NCI-H82 treated with DMSO at 0.1 percent for 48 hours (cell line): ENCODE measurements at regions not wholly inside any gene's neighbourhood (a gene's known extent, or its start where the extent isn't known, plus 50 kb on each side); places are given as distances from the start of the nearest gene placed in this dataset.

Experiments
- DNase-seq: peaks from one replicate; lab custom pipeline; 2025; ENCODE audit not compliant: unreplicated experiment; lab: John Stamatoyannopoulos, UW

DNA sequence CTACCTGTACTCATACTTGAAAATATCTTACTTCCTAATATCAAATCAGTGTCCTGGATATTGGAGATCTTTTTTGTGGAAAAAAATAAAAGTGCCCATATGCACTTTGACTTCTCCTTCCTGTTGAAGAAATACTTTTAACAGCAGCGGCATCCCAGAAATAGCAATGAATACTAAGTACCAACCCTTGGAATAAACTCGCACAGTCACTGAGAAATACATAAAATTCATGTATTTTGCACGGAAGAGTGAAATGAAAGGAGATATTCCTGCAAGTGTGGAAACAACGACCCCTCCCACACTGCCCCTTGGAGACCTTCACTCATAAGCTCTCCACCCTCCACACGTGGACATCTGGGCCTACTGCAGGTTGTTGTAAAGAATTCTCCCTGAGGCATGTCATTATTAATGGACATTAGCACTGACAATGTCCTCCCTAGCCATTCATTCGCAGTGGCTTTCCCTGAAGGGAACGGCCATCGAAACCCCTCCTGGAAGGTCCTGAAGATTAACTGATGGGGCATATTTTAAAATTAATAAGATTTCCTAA, 407.6 kb upstream of the PFKP start:
- no peak for DNase-seq

DNA sequence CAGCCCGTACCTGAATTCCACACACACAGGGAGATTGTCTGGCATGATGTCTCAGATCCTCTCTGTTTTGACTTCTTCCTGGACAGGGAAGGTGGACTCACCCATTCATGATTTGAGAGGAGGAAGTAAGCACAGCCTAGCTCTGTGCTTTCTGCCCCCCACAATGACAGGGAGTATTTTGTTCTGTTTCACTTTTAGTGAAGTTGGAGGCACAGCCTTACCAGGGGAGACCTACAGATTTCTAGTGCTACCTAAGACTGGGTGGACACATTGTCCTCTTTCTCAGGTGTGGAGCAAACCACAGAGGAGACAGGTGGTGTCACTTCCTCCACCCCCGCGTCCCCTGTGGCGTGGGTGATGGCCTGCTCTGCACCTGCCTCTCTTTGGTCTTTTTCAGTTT, 408.6 kb upstream of the PFKP start:
- DNase-seq, result no peak

DNA sequence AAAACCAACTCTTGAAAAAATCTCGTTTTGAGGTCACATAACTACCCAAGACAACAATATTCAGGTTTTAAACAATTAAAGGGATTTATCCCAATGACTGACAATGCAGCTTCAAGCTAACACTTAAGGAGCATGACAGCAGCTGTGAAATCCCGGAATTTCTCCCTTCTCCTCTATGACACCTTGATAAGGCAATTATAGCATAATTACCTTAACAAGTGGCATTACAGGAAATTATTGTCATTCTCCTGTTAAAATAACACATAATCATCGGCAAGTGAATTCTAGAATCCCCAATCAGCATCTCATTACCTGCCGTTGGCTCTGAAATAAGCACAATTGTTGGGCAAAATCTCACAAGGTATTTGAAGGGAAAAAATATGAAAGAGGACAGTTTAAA, 417.0 kb upstream of the PFKP start:
- no peak for DNase-seq

DNA sequence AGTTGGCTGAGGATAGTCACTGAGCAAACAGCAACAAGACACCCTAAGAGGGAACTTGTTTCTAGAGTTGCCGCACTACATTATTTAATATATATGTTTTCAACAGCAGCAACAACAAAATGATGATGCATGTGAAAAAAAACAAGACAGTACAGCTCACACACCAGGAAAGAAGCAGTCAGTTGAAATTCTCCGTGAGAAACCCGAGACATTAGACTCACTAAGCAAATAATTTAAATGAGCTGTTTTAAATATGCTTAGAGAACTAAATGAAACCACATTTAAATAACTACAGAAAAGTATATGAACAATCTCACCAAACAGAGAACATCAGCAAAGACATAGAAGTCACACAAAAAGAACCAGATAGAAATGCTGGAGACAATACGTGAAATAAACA, 426.3 kb upstream of the PFKP start:
- DNase-seq, result no peak

DNA sequence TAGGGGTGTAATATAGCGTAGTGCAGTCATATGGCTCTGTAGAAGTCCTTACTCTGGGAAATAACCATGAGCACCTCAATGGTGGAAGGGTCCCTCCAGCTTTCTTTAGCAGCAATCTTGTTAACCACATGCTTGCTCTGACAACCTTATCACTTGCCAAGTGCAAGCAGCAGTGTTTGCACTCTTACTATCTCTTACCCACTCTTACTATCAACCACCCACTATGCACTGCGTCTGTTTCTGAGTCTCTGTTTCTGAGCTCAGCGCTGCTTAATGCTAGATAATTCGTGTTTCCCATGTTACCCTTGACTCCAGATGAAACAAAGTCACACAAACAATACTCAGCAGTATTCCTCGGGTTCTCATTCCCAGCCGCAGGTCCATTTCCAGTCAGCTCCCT, 433.7 kb upstream of the PFKP start:
- DNase-seq, result no peak

DNA sequence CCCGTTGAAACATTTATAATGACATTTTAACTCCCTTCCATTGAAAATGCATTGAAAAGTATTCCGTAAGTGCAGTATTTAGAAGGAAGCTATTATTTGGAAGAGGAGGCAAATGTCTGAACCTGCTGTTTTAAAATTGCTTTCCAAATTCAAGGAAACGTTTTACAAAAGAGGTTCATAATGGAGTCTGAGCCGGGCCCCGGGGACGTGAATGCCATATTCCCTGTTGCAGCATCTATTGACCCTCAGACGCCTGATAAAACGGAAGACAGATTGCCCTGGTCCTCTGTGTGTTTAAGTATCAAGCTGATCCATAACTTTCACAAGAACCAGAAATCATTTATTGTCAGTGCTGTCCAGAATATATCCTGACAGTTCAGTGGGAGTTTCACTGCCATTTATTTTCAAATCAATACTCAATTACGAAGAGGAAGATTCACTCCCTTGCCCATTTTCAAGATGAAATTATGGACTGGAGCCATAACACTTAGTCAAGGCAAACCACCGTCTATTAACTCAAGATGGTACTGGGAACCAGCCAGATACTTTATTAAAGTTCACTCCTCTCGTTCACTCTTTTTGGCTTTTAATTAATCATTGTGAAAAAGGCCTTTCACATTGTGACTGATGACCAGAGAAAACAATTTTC, 435.7 kb upstream of the PFKP start:
- DNase-seq, result no peak

DNA sequence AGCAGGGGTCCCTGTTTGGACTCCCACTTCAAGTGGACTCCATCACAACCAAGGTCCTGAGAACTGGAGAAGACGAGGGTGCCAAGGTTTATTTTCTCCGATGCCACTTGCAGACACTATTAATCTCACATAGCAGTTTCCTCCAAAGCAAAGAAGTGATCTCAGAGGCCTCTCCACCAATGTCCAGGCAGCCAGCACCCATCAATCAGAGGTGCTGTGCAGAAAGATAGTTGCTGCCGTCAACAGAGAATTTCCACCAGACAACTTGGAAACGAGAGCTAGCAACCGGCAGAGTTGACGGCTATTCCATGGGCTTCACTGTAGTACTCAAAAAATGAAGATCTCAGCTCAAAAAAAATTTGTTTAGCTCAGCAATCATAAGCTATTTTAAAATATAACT, 438.6 kb upstream of the PFKP start:
- no peak for DNase-seq

DNA sequence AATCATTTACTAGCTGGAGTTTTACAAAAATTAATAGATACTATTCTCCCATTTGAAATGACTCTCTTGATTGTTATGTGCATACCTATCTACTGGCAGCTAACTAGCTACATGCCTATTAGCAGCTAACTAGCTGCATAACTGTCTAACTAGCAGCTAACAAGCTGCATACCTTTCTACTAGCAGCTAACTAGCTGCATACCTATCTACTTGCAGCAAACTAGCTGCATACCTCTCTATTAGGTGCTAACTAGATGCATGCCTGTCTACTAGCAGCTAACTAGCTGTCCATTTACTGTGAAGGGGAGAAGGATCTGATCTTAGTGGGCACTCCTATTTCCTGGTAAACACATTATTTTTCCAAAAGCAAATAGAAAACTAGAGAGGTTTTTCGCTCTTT, 439.4 kb upstream of the PFKP start:
- DNase-seq, result no peak

DNA sequence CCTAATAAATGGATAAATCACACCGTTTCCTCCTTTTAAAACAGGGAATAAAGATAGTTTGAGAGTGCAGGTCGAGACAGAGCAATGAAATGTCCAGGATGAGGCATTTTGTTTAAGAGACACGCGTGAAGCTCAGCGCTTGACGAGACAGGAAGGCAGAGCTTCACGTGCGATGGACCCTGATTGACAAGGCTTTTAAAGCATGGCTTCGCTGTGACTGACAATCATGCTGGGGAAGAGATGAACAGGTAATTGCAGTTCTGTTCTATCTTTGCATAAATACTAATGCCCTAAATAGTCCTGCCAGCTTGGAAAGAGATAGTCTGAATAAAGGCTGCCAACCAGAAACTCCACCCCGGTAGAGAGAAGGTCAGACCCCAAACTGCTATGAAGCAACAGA, 442.3 kb upstream of the PFKP start:
- no peak for DNase-seq

DNA sequence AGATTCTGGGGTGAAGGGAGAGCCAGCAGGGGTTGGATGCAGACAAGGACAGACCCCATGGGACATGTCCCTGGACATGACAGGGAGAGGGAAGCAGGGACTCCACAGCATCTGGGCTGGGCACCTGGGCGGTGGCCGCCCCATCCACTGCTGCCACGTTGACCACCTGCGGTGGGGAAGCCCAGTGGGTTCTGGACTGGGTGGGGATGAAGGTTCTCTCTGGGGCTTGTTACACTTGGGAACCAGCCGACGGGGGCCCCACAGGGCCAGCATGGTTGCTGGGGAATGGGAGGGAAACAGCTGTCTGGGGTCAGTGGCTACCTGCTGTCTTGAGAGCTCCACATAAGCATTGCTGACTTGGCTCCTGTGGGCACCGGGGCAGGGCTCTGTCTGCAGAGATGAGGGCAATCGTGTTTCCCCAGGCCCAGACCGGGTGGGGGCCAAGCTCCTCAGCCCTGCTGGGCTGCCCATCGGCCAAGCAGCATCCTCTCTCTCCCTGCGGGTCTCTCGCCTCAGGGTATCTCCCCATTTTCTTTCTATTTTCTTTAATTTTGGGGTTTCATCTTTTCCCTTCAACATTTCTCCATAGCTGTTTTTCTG, 443.6 kb upstream of the PFKP start:
- DNase-seq, result no peak

DNA sequence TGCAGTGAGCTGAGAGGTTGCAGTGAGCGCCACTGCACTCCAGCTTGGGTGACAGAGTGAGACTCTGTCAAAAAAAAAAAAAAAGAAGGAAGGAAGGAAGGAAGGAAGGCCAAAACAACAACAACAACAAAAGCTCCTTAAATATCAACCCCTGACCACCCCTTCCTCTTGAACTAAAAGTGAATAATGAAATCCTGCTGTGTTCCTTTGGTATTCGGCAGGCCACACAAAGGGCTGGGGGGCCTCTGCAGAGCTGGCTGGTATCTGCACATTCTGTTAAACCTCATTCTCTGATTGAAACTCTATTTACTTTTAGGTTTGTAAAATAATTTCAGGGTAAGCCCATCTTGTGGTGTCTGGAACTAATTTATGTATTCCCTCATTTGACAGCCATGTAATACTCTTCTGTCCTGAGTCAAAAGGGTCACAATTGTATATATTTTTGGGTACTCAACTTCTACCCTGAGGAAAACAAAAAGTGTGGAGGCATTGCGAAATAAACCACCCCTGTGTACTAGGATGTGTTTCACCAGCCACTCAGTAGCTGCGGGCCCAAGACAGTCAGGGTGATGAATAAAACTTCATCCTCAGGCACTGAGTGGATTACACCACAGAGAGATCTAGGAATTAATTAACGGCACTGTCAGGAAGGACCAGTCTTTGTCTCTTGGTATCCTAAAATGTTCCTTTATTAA, 446.4 kb upstream of the PFKP start:
- no peak for DNase-seq

DNA sequence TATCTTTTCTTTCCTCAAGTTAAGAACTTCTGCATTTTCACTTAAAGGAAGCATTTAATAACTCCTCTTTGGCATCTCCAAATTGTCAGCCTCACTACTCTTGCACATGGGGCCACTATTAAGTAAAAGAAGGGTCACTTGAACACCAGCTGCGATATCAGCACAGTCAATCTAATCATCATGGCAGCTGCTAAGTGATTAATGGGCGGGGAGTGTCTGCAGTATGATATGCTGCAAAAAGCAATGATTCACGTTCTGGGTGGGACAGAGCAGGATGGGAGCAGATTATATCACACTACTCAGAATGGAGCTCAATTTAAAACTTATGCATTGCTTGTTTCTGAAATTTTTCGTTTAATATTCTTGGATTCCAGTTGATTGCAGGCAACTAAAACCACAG, 447.4 kb upstream of the PFKP start:
- DNase-seq, result no peak

DNA sequence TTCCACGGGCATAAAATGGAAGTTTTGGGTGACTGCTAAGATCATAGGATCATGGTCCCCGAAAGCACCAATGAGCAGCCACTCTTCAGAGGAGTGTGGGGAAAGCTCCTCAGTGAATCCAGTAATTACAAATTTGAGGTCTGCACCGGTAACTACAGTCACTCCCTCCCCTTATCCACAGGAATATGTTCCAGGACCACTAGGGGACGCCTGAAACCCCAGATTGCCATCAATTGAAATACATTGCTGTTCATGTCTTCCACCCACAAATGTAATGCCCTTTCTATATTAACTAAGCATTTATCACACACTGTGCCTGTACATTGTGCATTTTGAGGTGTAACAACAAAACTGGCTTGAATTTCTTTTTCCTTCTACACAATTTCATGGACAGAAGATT, 447.9 kb upstream of the PFKP start:
- peak; percentile 5 for DNase-seq

DNA sequence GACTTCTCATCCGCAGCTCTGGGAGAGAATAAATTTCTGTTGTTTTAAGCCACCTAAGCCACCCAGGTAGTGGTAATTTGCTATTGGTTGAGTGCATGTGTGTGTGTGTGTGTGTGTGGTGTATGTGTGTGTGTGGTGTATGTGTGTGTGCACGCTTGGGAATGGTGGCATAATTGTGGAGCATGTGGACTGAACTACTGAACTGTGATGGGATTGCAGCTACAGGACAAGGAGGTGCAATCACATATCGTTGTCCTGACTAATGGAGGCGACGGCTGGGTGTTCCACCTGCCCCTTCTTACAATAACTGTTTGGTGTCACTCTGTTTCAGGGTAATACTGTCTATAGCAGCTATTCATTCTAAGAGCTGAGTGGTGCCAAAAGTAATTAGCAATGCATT, 448.7 kb upstream of the PFKP start:
- no peak for DNase-seq

DNA sequence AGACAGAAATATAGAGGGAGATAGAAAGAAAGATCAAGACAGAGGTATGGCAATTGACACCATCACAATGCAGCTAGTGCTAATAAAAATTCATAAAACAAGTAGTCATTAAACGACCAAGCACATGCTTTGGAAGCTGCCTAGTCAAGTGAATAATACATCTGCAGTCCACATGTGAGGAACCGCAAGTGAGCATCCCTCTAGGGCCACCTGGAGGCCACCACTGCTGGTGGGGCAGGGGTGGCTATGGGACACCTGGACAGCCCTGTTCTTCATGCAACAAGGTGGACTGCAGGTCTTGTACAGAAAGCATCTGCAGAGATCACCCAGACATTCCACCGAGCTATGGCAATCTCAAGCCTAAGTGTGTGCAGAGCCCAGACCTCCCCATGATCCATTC, 451.1 kb upstream of the PFKP start:
- DNase-seq, result no peak

DNA sequence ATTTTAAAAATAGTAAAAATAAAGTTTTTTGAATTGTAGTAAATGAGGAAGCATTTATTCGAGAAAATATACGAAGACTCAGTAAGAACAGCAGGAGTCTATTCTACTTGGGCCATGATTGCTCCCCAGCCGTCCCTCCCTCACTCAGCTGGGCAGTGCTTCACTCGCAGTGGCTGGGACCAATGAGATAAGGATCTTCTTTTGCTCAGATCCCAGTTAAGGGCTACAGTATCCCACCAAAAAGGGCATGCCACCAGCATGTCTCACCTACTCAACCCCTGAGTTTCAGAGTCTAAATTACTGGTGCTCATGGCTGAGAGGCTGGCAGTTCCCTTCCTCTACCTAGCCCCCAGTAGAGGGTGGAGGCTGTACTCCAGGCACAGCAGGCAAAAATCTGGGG, 455.7 kb upstream of the PFKP start:
- no peak for DNase-seq

DNA sequence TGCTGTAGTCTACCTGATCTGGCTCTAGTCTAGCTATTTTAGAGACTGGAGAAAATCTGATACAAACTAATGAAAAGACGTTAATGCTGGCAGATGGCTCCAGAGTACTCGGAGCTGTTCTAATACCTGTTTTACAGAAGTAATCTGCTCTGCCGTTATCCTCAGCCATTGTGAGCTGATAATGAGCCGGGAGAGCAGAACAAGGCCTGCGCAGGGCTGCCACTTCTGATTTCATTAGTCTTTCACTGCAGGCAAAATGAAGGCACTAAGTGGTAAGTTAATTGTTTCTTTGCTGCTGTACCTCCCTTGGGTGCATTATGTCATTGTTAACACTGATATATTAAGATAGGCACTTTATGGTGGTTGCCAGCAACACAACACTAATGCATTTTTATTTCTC, 456.4 kb upstream of the PFKP start:
- DNase-seq, result peak; percentile 86

DNA sequence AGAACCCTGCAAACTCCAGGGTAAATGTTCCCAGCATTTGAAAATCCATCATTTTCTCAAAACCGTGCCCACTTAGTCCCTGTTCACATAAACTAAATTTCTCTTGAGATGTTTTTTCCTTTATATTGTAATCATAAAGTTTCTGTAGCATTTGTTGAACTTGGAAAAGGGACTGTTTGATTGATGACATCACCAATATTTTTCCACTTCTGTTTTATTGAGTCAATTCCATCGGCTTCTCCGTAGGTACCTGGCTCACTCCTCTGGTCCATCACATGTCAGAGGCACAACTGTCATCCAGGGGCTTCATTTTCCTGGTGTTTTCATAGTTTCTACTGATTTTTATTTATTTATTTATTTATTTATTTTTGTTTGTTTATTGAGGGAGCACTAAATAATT, 462.5 kb upstream of the PFKP start:
- no peak for DNase-seq

DNA sequence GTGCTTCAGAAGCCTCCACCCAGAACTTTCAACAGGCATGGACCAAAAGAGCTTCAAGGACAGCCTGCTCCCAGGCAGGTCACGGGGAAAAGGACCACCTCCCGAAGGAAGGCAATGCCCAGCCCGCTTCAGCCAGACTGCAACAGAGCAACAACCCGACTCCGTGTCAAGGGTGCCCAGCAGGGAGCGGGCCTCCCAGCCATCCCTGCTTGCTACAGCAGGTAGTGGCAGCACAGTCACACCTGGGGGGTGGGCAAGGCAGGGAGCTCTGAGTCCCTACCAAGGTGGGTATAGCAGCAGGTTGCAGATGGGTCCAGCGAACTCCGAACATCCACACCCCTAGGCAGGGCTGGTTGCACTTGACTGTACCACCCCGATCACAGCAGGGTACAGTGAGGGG, 467.8 kb upstream of the PFKP start:
- no peak for DNase-seq

DNA sequence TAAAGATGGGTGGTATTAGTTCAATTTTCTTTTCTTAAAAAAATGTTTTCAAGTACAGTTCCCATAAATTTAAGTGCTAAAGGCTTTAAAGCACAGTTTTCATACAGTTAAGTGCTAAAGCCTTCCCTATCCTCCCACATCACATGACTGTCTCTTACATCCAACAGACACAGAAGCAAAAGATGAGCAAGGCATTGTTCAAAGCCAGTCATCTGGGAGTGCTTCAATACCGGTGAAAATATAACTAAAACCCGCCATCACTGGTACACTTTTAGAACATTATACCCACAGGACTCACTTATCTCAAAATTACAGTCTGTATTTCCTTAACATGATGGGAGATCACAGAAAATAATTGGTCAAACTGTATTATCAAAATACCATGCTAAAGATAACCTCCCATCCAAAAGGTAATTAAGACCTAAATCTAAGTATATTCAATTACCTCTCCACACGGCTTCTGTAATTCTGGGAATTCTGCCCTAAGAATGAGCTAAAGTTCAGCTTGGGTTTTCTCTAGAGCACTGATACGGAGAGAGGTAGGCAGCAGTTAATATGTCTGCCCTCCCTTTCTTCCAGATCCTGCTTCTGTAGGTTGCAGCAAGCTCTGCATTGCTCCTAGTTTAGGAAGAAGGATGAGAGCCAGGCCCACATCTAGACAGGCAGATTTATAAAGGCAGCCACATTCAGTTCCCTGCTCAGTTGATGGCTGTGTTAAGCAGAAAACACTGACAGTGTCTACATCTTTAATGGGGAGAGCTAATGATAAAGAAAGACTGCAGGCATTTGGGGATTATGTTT, 474.8 kb upstream of the PFKP start:
- DNase-seq, result no peak

DNA sequence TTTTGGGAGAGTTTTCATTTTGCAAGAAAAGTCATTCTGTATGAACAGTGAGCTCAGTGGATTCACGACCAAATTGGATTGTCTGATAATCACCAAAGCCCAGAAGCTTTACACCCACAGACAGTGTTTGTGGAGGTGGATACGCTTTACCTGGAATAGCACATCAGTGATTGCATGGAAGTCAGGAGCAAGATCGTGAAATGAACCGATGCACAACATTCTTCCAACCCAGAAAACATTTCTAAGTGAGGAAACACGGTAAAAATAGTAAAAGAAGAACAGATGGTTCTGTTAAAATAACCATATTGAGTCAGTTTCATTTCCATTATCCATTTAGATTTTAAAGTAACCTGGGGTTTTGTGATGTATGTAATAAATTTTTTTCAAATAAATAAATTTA, 478.2 kb upstream of the PFKP start:
- DNase-seq, result no peak

DNA sequence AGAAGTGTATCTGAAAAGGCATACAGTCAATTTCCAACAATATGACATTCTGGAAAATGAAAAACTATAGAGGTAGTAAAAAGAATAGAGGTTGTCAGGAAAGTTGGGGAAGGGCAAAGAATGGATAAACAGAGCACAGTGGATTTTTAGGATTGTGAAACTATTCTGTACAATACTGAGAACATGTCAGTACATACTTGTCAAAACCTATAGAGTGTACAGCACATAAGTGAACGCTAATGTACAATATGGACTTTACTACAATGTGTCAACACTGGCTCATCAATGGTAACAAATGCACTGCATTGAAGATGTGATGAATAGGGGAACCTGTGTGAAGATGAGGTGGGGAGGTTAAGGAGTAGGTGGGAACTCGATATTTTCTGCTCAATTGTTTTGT, 483.0 kb upstream of the PFKP start:
- DNase-seq, result no peak
